ENCODE measurements at regions not wholly inside any gene's neighbourhood (a gene's known extent, or its start where the extent isn't known, plus 50 kb on each side); places are given as distances from the start of the nearest gene placed in this dataset.
A peak's percentile ranks its signal among the peaks of the same experiment; 100 is the strongest.

DNA sequence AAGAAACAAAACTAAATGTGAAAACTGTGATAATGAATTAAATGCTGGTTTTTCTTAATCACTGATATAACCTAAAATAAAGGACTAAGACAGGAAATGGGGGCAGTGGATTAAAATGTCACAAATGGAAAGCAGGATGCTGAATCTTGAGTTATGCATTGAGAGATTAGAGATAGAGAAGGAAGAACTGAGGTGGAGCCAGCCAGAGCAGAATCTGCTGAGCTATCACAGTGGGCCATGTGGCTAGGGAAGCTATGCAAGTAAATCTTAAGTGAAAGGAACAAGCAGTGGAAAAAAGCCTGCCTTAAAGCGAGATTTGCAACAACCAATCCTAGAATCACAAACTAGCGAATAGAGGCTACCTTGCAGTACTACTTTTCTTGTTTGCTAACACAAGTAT, 188.5 kb upstream of the RASA1 start:
- FAIRE-seq (no peak), ATAC-seq (peak in 1 of 4 donors; percentile 43), DNase-seq (no peak)
- Histone ChIP-seq H3K27ac (no peak overlapping the region), H3K9me3 (no peaks in the 10 kb centered on the region), H3K4me3 (no peak overlapping the region), H3K36me3 (no peaks in the 10 kb centered on the region), H3K27me3 (no peaks in the 10 kb centered on the region), H3K4me1 (no peaks in the 10 kb centered on the region)
- intact Hi-C loops (cut with DNase I), result no loop called here
- WGBS, 2 donors, result 84 to 88% methylated on average over 2 of the region's 2 CpGs
- TF ChIP-seq, protein P1, sequence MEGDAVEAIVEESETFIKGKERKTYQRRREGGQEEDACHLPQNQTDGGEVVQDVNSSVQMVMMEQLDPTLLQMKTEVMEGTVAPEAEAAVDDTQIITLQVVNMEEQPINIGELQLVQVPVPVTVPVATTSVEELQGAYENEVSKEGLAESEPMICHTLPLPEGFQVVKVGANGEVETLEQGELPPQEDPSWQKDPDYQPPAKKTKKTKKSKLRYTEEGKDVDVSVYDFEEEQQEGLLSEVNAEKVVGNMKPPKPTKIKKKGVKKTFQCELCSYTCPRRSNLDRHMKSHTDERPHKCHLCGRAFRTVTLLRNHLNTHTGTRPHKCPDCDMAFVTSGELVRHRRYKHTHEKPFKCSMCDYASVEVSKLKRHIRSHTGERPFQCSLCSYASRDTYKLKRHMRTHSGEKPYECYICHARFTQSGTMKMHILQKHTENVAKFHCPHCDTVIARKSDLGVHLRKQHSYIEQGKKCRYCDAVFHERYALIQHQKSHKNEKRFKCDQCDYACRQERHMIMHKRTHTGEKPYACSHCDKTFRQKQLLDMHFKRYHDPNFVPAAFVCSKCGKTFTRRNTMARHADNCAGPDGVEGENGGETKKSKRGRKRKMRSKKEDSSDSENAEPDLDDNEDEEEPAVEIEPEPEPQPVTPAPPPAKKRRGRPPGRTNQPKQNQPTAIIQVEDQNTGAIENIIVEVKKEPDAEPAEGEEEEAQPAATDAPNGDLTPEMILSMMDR (IDR thresholded peaks at IDR 0.05), result no peak

DNA sequence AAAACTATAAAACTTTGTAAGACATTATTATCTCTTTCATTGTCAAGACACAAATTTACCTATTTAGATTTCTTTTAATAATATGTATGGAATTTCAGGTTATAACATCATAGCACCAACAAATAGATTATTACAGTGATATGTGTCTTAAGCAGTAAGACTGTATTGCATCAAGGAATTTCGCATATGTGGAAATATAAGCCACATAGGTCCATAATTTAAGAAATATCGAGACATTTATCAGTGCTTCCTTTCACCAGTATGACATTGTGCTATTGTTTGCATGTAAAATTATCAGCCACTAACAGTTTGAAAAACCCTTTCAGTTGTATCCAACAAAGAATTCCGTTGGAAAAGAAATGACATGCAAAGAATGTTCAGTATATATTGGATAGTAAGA, 186.7 kb upstream of the RASA1 start:
- TF ChIP-seq, protein P1 (IDR thresholded peaks at IDR 0.05), result no peak
- H3K4me3 ChIP-seq, result no peak overlapping the region
- FAIRE-seq (no peak), ATAC-seq (no peak), DNase-seq (no peak)
- WGBS, 2 donors, result 56 to 75% methylated on average over 3 of the region's 3 CpGs
- H3K4me1 ChIP-seq, result no peaks in the 10 kb centered on the region
- intact Hi-C loops (cut with DNase I), result no loop called here
- H3K27ac ChIP-seq, result no peak overlapping the region
- H3K27me3 ChIP-seq, result no peaks in the 10 kb centered on the region
- no peaks in the 10 kb centered on the region for H3K36me3 ChIP-seq
- H3K9me3 ChIP-seq, result no peaks in the 10 kb centered on the region

DNA sequence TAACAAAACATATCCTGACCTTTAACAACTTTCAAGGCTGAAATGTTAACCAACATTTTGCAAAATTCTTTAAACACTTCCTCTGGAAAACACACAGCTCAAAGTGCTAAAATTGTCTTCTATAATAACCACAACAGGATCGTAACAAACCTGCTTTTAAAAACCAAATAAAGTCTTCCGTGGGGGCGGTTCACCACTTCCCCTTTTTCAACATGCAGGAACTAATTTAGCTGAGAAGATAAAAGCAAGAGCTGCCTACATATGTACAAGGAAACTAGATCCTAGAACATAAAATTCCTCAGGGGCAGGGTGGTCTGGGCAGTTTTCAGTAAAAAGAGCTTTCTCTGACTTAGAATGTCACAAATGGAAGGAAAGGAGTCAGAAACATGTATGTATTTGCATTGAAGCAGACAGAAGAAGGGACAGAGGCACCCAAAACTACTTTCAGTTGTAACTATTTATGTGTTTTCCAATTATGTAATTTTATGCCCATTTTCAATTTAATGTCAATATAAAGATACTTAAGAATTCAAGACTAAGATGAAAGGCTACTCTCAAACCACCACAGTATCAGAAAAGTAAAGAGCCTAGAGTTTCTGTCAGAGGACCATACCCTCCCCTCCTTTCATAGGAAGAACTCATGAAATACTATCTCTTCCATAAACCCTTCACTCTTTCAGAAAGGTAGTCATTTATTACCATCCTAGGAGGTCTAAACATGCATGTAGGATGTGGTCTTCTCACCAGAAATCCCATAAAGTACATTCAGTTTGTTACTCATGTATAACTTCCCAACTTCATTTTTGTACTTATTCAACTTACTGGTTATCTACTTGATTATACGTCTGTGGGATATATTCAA, 185.9 kb upstream of the RASA1 start:
- H3K4me1 ChIP-seq, result no peaks in the 10 kb centered on the region
- intact Hi-C loops (cut with DNase I), result no loop called here
- no peak overlapping the region for H3K4me3 ChIP-seq
- DNase-seq (no peak), FAIRE-seq (no peak), ATAC-seq (peak in 1 of 4 donors; percentile 24)
- TF ChIP-seq, protein P1 (IDR thresholded peaks at IDR 0.05), result no peak
- no peak overlapping the region for H3K27ac ChIP-seq
- no peaks in the 10 kb centered on the region for H3K27me3 ChIP-seq
- no peaks in the 10 kb centered on the region for H3K9me3 ChIP-seq
- WGBS, 2 donors, result 59 to 68% methylated on average over 4 of the region's 4 CpGs
- no peaks in the 10 kb centered on the region for H3K36me3 ChIP-seq

DNA sequence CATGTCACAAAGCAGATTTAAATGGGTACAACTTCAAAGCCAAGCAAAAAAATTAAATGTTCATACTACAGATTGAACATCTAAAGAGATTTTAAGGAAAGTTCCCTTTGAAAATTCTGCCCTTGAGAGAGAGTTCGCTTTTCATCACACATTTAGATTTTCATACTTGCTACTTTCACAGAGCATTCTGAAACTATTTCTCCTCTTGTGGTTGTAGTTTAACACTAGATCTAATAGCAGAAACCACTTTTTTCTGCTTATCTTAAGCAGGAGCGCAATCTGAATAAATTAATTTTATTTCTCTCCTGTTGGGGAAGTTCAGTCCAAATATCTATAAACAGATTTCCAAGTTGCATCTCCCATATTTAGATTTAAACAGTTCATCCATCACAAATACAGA, 173.3 kb upstream of the RASA1 start:
- DNase-seq, result no peak
- Histone ChIP-seq H3K27me3 (no peaks in the 10 kb centered on the region), H3K9me3 (no peaks in the 10 kb centered on the region), H3K36me3 (no peaks in the 10 kb centered on the region), H3K4me1 (no peaks in the 10 kb centered on the region), H3K4me3 (no peak overlapping the region), H3K27ac (no peak overlapping the region)
- TF ChIP-seq, protein P1 (IDR thresholded peaks at IDR 0.05), result no peak
- intact Hi-C loops (cut with DNase I), result no loop called here
- FAIRE-seq, result no peak
- WGBS, 2 donors, result 82 to 90% methylated on average over 2 of the region's 2 CpGs
- ATAC-seq, result no peak

DNA sequence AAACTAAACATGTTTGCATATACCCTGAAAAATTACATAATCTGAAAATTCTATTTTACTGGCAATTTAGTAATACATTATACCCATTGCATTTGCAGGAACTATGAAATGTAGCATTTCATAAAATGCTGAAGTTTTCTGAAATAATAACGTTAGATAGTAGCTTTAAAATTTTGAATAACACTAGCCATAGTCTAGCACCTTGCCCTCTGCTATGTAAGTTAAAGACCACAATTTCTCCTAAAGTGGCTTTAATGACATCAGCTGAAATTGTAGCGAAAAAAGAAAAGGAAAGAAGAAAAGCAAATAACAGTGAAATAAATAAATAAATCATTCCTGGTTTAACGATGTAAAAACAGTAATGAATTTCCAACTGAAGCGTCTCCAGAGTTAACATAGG, 172.8 kb upstream of the RASA1 start:
- intact Hi-C loops (cut with DNase I), result no loop called here
- no peak for ATAC-seq
- no peaks in the 10 kb centered on the region for H3K9me3 ChIP-seq
- H3K27me3 ChIP-seq, result no peaks in the 10 kb centered on the region
- 65 to 80% methylated on average over 4 of the region's 4 CpGs for WGBS, 2 donors
- TF ChIP-seq, protein P1 (IDR thresholded peaks at IDR 0.05), result no peak
- H3K36me3 ChIP-seq, result no peaks in the 10 kb centered on the region
- no peak overlapping the region for H3K27ac ChIP-seq
- H3K4me1 ChIP-seq, result no peaks in the 10 kb centered on the region
- no peak for FAIRE-seq
- no peak for DNase-seq
- no peak overlapping the region for H3K4me3 ChIP-seq

Measured in pancreas (tissue), 10 donors.